GM23338 (cell line): ENCODE measurements at regions not wholly inside any gene's neighbourhood (a gene's known extent, or its start where the extent isn't known, plus 50 kb on each side); places are given as distances from the start of the nearest gene placed in this dataset.

ENCODE experiments used
- ATAC-seq: fragments of 200-7000 bp; cut with Tn5 transposase; 3 replicates; pipeline ENCODE4 v1.9.1; 2020
- DNase-seq: peaks from one replicate; pipeline ENCODE4 v3.0.0-alpha.2; 2015; ENCODE audit warnings: low spot score
- H2AFZ ChIP-seq: fragments of 200-600 bp; sonication (generic); 2 replicates; pipeline ENCODE4 v1.8.0; 2016; ENCODE audit warnings: antibody characterized with exemption, mild to moderate bottlenecking, moderate library complexity
- H3F3A ChIP-seq: fragments of 200-600 bp; sonication (generic); replicated peaks from 2 replicates; pipeline ENCODE4 v1.8.0; 2017; ENCODE audit warnings: antibody characterized with exemption, mixed run types, low read depth
- H3K27ac ChIP-seq: fragments of 200-600 bp; sonication (generic); 2 replicates; pipeline ENCODE4 v1.6.1; 2016; ENCODE audit warnings: low read depth
- H3K27me3 ChIP-seq: fragments of 200-600 bp; sonication (generic); 2 replicates; pipeline ENCODE4 v1.8.0; 2016; ENCODE audit warnings: mild to moderate bottlenecking, mixed run types, moderate library complexity; ENCODE audit not compliant: insufficient read depth
- H3K36me3 ChIP-seq: fragments of 200-600 bp; sonication (generic); 2 replicates; pipeline ENCODE4 v1.8.0; 2016; ENCODE audit warnings: mild to moderate bottlenecking; ENCODE audit not compliant: insufficient read depth
- H3K4me1 ChIP-seq: fragments of 200-600 bp; sonication (generic); 2 replicates; pipeline ENCODE4 v1.8.0; 2016; ENCODE audit warnings: mild to moderate bottlenecking, moderate library complexity; ENCODE audit not compliant: insufficient read depth
- H3K4me2 ChIP-seq: fragments of 200-600 bp; sonication (generic); 2 replicates; pipeline ENCODE4 v1.7.1; 2017; ENCODE audit warnings: mixed run types
- H3K4me3 ChIP-seq: fragments of 200-600 bp; sonication (generic); 2 replicates; pipeline ENCODE4 v1.6.1; 2016; ENCODE audit warnings: mixed run types
- H3K79me2 ChIP-seq: fragments of 200-600 bp; sonication (generic); replicated peaks from 2 replicates; pipeline ENCODE4 v1.8.0; 2017; ENCODE audit warnings: mild to moderate bottlenecking; ENCODE audit not compliant: insufficient read depth
- H3K9me2 ChIP-seq: fragments of 200-600 bp; sonication (generic); 2 replicates; pipeline ENCODE4 v1.8.0; 2017; ENCODE audit not compliant: insufficient read depth
- H4K20me1 ChIP-seq: fragments of 200-600 bp; sonication (generic); replicated peaks from 2 replicates; pipeline ENCODE4 v1.8.0; 2017; ENCODE audit warnings: mild to moderate bottlenecking; ENCODE audit not compliant: insufficient read depth
- H3K27ac Mint-ChIP-seq: 2 replicates; pipeline ENCODE4 v1.8.0; 2020; ENCODE audit warnings: inconsistent platforms, mild to moderate bottlenecking, moderate library complexity, mixed read lengths
- H3K27me3 Mint-ChIP-seq: 3 replicates; pipeline ENCODE4 v1.8.0; 2022; ENCODE audit warnings: low read depth, mild to moderate bottlenecking, moderate library complexity, mixed read lengths, inconsistent platforms; ENCODE audit not compliant: insufficient read depth, poor library complexity
- H3K36me3 Mint-ChIP-seq: 3 replicates; pipeline ENCODE4 v1.8.0; 2021; ENCODE audit warnings: low read depth, mild to moderate bottlenecking, inconsistent platforms, moderate library complexity, mixed read lengths
- H3K4me1 Mint-ChIP-seq: 3 replicates; pipeline ENCODE4 v1.8.0; 2020; ENCODE audit warnings: mild to moderate bottlenecking, inconsistent platforms, mixed read lengths
- H3K4me3 Mint-ChIP-seq: 3 replicates; pipeline ENCODE4 v1.8.0; 2021; ENCODE audit warnings: moderate library complexity, mild to moderate bottlenecking, inconsistent platforms, mixed read lengths
- H3K9me3 Mint-ChIP-seq: 3 replicates; pipeline ENCODE4 v1.8.0; 2020; ENCODE audit warnings: moderate library complexity, mild to moderate bottlenecking, inconsistent platforms, mixed read lengths
- CREB1 ChIP-seq: fragments of 250-450 bp; sonication (Bioruptor Pico); IDR thresholded peaks from 2 replicates; pipeline ENCODE4 v1.5.0; 2020; ENCODE audit warnings: low read depth, mild to moderate bottlenecking, moderate library complexity
- EZH2 ChIP-seq: fragments of 200-600 bp; sonication (generic); IDR thresholded peaks from one replicate; pipeline ENCODE4 v1.8.0; 2017; ENCODE audit warnings: antibody characterized with exemption, mild to moderate bottlenecking, low read depth; ENCODE audit not compliant: unreplicated experiment
- EZH2phosphoT487 ChIP-seq: fragments of 200-600 bp; sonication (generic); IDR thresholded peaks from one replicate; pipeline ENCODE4 v1.8.1; 2018; ENCODE audit warnings: antibody characterized with exemption; ENCODE audit not compliant: unreplicated experiment
- JUNB ChIP-seq: IDR thresholded peaks from one replicate; pipeline ENCODE4 v1.6.1; 2016; ENCODE audit warnings: antibody characterized with exemption; ENCODE audit not compliant: unreplicated experiment
- NANOG ChIP-seq: IDR thresholded peaks from 2 replicates; pipeline ENCODE4 v1.6.1; 2016; ENCODE audit warnings: antibody characterized with exemption, borderline replicate concordance
- POLR2AphosphoS5 ChIP-seq: IDR thresholded peaks from 2 replicates; pipeline ENCODE4 v1.6.1; 2016; ENCODE audit warnings: antibody characterized with exemption, low read depth
- REST ChIP-seq: IDR thresholded peaks from one replicate; pipeline ENCODE4 v1.6.1; 2018; ENCODE audit warnings: antibody characterized with exemption; ENCODE audit not compliant: unreplicated experiment
- STAT1 ChIP-seq: IDR thresholded peaks from one replicate; pipeline ENCODE4 v1.6.1; 2016; ENCODE audit warnings: antibody characterized with exemption; ENCODE audit not compliant: unreplicated experiment
- ZNF114 ChIP-seq: fragments of 250-450 bp; sonication (Bioruptor Pico); IDR thresholded peaks from 2 replicates; pipeline ENCODE4 v1.5.0; 2020; ENCODE audit warnings: mild to moderate bottlenecking, moderate library complexity
- ZNF331 ChIP-seq: fragments of 250-450 bp; sonication (Bioruptor Pico); IDR thresholded peaks from 2 replicates; pipeline ENCODE4 v1.5.0; 2020; ENCODE audit warnings: low read depth, mild to moderate bottlenecking, moderate library complexity
- TF ChIP-seq, protein P1 (sequence below): IDR thresholded peaks from 2 replicates; pipeline ENCODE4 v1.6.1; 2016; ENCODE audit warnings: antibody characterized with exemption
- TF ChIP-seq, protein P2 (sequence below): fragments of 250-450 bp; sonication (Bioruptor Pico); IDR thresholded peaks from 2 replicates; pipeline ENCODE4 v1.5.0; 2020; ENCODE audit warnings: mild to moderate bottlenecking, moderate library complexity
- TF ChIP-seq, protein P3 (sequence below), 2 experiments: fragments of 200-600 bp in 1 of 2; sonication (generic) in 1 of 2; conservative IDR thresholded peaks; 2 replicates each; pipeline versions ENCODE4 v1.5.1 to v1.6.1; 2016 to 2017; ENCODE audit warnings: antibody characterized with exemption in 2 of 2, low read depth in 2 of 2, mild to moderate bottlenecking in 2 of 2, moderate library complexity in 1 of 2

DNA sequence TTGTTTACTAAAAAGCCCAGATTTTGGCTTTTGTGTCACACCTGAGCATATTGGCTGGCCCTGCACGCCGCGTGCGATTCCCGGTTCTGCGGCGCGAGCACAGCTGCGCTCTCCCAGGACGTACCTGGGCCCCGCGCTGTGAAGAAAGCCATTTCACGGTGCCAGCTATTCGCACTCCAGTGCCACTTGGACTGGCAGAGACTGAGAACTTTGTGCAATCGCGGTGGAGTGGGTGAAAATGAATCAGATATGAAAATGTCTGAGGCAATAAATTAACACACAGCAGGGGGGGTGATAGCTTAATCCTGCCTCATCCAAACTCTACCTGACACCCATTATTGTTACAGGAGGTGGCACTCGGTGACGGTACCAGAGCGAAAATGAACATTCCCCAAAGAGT is 330.1 kb upstream of the MGMT start:
- DNase-seq (no peak), ATAC-seq (no peak)
- no peaks in the 10 kb centered on the region for H3K27me3 ChIP-seq
- peaks cover 2% of the 10 kb centered on the region for H3K27me3 Mint-ChIP-seq
- H3K27ac Mint-ChIP-seq = no peak overlapping the region; the same call in 1 of the 2 replicates
- no peaks in the 10 kb centered on the region for H3K9me3 Mint-ChIP-seq
- H3K9me2 ChIP-seq = no peaks in the 10 kb centered on the region
- H3F3A ChIP-seq = no peaks in the 10 kb centered on the region
- TF ChIP-seq EZH2 (no peak), EZH2phosphoT487 (no peak), STAT1 (no peak), ZNF331 (CRISPR knock-in tag) (no peak), POLR2AphosphoS5 (no peak), JUNB (no peak), NANOG (no peak), REST (no peak), ZNF114 (CRISPR knock-in tag) (no peak), CREB1 (CRISPR knock-in tag) (no peak)
- TF ChIP-seq, protein P1, sequence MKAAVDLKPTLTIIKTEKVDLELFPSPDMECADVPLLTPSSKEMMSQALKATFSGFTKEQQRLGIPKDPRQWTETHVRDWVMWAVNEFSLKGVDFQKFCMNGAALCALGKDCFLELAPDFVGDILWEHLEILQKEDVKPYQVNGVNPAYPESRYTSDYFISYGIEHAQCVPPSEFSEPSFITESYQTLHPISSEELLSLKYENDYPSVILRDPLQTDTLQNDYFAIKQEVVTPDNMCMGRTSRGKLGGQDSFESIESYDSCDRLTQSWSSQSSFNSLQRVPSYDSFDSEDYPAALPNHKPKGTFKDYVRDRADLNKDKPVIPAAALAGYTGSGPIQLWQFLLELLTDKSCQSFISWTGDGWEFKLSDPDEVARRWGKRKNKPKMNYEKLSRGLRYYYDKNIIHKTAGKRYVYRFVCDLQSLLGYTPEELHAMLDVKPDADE = no peak
- TF ChIP-seq, protein P2, sequence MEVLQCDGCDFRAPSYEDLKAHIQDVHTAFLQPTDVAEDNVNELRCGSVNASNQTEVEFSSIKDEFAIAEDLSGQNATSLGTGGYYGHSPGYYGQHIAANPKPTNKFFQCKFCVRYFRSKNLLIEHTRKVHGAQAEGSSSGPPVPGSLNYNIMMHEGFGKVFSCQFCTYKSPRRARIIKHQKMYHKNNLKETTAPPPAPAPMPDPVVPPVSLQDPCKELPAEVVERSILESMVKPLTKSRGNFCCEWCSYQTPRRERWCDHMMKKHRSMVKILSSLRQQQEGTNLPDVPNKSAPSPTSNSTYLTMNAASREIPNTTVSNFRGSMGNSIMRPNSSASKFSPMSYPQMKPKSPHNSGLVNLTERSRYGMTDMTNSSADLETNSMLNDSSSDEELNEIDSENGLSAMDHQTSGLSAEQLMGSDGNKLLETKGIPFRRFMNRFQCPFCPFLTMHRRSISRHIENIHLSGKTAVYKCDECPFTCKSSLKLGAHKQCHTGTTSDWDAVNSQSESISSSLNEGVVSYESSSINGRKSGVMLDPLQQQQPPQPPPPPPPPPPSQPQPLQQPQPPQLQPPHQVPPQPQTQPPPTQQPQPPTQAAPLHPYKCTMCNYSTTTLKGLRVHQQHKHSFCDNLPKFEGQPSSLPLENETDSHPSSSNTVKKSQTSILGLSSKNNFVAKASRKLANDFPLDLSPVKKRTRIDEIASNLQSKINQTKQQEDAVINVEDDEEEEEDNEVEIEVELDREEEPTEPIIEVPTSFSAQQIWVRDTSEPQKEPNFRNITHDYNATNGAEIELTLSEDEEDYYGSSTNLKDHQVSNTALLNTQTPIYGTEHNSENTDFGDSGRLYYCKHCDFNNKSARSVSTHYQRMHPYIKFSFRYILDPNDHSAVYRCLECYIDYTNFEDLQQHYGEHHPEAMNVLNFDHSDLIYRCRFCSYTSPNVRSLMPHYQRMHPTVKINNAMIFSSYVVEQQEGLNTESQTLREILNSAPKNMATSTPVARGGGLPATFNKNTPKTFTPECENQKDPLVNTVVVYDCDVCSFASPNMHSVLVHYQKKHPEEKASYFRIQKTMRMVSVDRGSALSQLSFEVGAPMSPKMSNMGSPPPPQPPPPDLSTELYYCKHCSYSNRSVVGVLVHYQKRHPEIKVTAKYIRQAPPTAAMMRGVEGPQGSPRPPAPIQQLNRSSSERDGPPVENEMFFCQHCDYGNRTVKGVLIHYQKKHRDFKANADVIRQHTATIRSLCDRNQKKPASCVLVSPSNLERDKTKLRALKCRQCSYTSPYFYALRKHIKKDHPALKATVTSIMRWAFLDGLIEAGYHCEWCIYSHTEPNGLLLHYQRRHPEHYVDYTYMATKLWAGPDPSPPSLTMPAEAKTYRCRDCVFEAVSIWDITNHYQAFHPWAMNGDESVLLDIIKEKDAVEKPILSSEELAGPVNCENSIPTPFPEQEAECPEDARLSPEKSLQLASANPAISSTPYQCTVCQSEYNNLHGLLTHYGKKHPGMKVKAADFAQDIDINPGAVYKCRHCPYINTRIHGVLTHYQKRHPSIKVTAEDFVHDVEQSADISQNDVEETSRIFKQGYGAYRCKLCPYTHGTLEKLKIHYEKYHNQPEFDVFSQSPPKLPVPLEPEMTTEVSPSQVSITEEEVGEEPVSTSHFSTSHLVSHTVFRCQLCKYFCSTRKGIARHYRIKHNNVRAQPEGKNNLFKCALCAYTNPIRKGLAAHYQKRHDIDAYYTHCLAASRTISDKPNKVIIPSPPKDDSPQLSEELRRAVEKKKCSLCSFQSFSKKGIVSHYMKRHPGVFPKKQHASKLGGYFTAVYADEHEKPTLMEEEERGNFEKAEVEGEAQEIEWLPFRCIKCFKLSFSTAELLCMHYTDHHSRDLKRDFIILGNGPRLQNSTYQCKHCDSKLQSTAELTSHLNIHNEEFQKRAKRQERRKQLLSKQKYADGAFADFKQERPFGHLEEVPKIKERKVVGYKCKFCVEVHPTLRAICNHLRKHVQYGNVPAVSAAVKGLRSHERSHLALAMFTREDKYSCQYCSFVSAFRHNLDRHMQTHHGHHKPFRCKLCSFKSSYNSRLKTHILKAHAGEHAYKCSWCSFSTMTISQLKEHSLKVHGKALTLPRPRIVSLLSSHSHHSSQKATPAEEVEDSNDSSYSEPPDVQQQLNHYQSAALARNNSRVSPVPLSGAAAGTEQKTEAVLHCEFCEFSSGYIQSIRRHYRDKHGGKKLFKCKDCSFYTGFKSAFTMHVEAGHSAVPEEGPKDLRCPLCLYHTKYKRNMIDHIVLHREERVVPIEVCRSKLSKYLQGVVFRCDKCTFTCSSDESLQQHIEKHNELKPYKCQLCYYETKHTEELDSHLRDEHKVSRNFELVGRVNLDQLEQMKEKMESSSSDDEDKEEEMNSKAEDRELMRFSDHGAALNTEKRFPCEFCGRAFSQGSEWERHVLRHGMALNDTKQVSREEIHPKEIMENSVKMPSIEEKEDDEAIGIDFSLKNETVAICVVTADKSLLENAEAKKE (CRISPR knock-in tag) = no peak
- TF ChIP-seq, protein P3, sequence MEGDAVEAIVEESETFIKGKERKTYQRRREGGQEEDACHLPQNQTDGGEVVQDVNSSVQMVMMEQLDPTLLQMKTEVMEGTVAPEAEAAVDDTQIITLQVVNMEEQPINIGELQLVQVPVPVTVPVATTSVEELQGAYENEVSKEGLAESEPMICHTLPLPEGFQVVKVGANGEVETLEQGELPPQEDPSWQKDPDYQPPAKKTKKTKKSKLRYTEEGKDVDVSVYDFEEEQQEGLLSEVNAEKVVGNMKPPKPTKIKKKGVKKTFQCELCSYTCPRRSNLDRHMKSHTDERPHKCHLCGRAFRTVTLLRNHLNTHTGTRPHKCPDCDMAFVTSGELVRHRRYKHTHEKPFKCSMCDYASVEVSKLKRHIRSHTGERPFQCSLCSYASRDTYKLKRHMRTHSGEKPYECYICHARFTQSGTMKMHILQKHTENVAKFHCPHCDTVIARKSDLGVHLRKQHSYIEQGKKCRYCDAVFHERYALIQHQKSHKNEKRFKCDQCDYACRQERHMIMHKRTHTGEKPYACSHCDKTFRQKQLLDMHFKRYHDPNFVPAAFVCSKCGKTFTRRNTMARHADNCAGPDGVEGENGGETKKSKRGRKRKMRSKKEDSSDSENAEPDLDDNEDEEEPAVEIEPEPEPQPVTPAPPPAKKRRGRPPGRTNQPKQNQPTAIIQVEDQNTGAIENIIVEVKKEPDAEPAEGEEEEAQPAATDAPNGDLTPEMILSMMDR (conservative IDR thresholded peaks at IDR 0.05; ENCODE audit: low read depth in 2 of 2) = no peak
- no peak overlapping the region for H3K4me3 ChIP-seq
- peak overlapping the region; percentile 18; the same call in 1 of the 2 replicates for H2AFZ ChIP-seq
- no peak overlapping the region for H3K4me2 ChIP-seq
- H3K79me2 ChIP-seq = no peaks in the 10 kb centered on the region
- peaks cover 28% of the 10 kb centered on the region for H3K4me1 ChIP-seq
- no peak overlapping the region for H3K27ac ChIP-seq
- H3K36me3 Mint-ChIP-seq = no peaks in the 10 kb centered on the region
- peaks cover 42% of the 10 kb centered on the region for H3K4me1 Mint-ChIP-seq
- no peak overlapping the region for H3K4me3 Mint-ChIP-seq
- H4K20me1 ChIP-seq = no peaks in the 10 kb centered on the region
- H3K36me3 ChIP-seq = no peaks in the 10 kb centered on the region
